GM18520 (cell line): ENCODE measurements at regions not wholly inside any gene's neighbourhood (a gene's known extent, or its start where the extent isn't known, plus 50 kb on each side); places are given as distances from the start of the nearest gene placed in this dataset.

Experiments
- ATAC-seq: cut with Tn5 transposase; IDR thresholded peaks from one replicate; pipeline ENCODE4 v1.9.1; 2021; ENCODE audit not compliant: unreplicated experiment

DNA sequence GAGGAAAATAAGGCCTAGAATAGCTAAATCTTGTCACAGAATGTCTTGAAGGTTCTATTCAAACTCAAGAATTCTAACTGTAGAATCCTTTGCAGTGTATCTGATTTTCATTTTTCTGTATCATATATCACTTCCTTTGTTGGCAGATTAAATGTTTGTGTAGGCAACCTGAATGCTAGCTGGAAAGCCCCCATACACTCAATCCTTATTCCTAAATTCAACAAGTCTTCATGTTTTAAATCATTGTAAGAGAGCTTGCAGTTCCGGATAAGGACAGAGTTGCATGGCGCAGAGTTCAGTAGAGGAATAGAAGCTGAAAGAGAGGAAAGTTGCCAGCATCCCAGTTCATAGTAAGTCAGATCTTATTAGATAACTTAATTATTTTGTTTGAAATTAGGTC lies 242.0 kb upstream of the SEMA6D start:
- ATAC-seq, result no peak

DNA sequence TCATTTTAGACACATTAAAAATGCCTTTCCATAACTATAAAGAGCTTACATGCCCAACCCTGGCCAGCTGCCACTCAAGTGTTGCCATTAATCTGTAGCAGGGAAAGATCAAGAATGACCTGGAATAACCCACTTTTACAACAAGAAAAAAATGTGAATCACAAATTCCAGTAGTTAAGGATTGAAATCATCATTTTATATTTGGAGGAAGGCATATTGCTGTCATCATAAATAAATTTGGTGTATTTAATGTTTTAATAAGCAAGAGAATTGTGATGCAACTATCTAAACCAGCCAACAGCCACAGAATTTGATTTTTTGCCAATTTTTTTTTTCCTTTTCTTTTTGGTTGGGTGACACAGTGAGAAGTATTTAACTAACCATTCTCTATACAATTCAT lies 240.0 kb upstream of the SEMA6D start:
- no peak for ATAC-seq

DNA sequence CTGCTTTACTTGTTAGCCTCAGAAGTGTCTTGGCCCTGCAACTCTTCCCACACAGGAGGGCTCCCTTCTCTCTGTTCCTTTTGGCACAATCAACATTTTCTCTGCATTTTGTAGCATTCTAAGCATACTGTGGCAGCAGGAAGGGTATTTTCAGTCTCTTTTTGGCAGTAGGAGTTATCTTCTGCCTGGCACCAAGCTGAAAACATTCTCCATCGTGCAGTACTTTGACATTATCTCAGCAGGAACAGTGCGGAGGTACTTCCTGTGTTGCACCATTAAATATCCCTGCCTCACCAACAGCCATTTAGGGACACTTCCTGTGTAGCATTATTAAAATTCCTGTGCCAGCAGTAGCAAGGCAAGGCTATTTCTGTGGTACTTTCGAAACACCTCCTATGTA lies 233.2 kb upstream of the SEMA6D start:
- ATAC-seq, result no peak

DNA sequence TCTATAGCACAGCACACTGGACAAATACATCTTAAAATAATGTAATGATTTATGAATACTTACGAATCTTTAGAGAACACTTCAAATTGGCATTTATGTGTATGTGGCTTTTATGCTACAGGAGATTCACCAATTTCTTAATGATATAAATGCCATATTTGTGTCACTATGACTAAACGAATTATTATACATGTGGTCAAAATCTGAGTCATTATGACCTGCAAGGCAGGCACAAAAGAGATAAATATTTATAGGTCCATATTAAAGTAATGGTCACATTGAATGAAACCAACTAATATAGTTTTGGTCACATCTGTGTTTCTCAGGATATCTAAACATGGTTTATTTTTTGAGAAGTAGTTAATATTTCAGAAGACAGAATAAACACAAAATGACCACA lies 232.3 kb upstream of the SEMA6D start:
- no peak for ATAC-seq

DNA sequence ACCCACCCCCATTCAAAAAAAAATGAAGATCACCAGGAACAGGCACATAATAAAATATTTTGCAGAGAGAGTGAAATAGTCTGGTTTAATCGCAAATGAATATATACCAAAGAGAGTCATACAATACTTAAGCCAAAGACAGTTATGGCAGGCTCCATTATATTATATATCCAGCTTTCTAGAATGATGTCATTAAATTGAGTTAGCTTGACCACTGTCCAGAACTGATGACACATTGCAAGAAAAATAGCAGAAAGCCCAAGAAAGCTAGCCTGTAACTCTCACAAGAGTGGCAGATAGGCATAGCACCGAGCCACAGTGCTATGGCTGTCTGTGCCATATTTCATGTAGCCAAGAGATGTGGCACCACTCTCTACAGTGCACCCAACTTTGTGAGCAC lies 231.9 kb upstream of the SEMA6D start:
- no peak for ATAC-seq

DNA sequence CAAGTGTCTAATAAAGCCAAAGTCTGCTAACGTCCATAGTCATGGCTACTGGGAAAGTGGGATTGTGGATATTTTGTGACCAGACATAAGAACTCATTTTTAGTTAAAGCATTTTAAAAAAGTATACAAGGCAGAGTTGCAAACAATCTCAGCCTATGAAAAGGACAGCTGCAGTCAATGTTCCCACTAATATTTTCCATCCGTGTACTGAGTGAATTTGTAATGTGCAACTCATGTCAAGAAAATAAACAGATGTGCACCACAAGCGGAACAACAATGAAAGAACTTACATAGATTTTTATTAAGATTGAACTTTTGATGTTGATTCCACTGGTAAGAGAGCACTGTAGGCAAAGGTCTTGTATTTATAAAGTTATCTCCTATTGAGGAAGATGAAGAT lies 231.3 kb upstream of the SEMA6D start:
- ATAC-seq, result no peak

DNA sequence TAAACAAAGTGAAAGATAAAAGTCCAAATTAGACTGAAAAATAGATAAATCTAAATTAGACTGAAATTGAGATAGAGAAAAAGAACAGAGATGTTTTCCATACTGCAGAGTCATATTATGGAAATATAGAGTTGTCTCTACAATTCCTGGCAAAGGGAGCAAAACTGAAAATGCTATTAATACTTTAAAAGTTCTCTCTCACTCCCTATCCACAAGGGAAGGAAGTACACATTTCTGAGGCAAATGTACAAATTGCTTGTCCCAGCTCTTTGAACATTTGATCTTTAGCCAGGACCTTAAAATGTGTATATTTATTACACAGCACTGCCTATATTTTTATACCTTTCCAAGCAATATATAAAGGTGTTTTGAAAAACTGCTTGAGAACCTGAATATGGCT lies 225.1 kb upstream of the SEMA6D start:
- no peak for ATAC-seq

DNA sequence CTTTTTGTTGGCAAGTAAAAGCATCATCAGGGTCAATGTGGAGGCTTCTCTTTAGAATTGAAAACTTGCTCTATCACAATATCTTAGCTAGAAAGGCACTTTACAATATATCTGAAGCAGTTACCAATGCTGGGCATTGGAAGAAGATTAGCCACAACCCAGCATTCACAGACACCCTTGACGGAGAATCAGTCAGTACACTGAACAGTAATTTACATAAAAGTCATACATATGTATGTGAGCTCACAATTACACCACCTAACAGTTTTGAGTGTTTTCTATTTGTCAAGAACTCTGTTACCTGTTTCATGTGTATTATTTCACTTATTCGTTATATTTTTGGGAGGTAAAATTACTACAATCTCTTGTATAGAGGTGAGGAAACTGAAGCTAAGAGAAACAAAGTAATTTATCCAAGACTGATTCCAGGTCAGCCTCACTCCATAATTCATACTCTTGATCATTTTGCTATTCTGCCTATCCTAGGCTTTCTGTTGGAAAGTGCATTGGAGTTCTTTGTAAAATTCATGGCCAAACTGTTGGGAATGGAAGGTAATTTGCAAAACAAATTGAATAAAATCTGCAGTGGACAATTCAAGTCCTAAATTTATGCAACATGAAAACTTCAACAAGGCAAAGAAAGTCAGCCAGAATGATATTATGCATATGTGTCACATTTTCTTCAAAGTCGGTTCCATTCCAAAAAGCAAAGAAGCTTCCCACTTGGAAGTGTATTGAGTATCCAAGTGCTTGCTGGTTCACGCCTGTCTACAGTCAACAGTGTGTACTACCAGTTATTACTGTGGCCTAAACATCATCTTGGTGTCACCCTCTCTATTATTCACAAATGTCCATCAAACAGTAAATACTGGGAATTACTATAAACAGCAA lies 223.7 kb upstream of the SEMA6D start:
- no peak for ATAC-seq

DNA sequence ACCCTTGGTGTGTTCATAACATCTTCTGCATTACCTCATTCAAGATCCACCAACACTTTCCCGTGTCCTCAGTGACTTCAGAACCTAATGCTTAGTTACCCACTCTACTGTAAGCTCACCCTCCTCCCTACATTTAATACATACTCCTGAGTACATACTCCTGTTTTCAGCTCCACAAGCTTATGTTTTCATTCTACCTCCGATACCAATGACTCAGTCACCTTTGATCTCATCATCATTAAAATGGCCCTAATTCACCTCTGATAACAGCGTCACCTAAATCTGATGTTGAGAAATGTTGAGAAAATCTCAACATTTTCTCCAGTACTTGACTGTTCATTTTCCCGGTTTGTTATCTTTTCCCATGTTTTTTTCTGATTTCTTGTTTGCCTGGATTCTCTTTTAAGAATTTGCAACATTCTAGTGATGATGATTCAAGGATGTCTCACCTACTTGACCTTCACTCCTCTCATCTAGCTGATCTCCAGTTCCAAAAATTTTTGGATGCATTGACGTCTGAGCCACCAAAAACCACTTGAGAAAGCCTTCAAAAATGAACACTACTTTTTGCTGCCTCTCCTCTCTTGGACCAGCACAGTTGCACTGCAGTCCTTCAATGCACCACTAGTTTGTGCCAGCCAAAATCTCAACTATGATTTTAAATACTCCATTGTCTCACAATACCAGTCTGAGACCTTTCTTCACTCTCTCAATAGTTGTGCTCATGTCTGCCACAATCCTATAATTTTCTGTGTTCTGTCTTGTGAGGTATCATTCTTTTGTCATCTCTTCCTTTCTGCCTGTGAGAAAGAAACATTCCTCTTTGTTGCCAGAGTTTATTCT lies 220.7 kb upstream of the SEMA6D start:
- no peak for ATAC-seq

DNA sequence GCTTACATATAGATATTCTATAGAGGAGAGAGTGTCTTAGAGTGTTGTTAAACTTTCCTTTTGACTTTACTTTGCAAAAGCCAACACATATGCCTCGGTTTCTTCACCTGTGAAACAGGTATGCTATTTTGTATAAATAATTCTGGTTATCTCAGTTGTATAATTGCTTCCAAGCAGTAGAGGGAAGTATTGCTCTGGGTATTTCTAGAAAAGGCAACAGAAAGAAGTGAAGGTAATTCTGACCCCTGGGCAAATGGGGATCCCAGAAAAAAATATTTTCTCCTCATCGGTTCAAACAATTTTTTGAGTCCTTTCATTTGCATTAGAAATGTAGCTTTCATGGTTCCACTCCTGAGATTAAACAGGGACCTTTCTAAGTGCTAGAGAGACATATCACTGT lies 216.5 kb upstream of the SEMA6D start:
- ATAC-seq, result no peak

DNA sequence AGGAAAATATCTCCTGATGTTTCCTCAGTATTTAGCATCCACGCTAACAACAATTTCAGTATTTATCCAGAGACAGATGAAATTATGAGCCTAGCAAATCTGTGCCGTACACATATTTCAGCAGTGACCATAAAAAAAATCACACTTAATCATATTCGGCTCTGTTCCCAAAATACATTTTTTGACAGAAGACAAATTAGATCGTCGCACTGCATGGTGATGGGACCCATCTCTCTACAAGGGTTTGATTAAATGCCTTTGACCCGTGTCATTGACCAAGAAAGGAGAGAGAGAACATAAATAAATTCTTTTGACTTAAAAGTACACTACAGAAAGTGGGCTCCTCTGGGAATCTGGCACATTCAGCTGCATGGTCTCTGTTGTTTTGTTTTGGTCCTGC lies 215.3 kb upstream of the SEMA6D start:
- ATAC-seq, result no peak

DNA sequence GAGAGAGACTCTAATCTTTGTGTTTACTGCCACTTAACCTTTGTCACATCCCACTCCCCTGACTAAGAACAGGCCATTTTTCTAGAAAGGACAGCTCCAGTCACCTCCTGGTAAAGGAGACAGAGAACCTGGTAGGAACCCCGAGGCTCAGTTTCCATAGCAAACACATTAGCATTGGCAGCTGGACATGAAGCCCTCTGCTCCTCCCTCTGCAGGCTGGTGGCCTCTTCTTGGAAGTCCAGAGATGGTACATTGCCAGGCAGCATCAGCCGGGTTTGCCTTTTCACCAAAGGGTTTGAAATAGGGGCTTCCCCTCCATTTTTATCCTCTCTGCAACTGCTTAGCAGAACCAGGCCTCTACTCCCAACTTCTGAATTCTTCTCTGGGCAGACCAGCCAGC lies 213.4 kb upstream of the SEMA6D start:
- no peak for ATAC-seq

DNA sequence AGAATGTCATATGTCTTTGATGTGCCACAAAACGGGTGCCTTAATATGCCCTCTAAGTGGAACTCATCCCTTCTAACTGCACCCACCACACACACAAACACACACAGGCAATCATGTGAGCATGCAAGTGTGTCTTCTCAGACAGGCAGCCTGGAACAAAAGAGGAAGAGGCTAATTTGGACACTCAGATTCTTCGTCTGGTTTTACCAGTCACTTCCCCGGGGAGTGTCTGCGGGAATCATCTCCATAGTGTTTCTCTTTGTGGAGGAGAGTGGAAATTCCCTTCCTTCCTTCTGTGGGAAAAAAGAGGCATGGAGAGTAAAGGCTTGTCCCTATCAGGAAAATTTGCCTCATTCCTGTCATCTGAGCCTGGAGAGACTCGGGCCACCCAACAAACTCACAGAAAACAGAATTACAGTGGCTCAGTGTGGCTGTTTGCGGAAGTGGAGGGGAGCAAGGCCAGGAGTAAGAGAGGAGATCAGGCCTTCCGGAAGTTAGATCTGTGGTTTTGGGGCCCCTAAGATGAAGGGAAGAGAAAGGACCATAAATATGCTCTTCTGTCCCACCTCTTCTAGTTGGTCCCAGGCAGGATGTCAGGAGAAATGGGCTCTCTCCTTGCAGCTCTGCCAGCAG lies 212.6 kb upstream of the SEMA6D start:
- ATAC-seq, result no peak

DNA sequence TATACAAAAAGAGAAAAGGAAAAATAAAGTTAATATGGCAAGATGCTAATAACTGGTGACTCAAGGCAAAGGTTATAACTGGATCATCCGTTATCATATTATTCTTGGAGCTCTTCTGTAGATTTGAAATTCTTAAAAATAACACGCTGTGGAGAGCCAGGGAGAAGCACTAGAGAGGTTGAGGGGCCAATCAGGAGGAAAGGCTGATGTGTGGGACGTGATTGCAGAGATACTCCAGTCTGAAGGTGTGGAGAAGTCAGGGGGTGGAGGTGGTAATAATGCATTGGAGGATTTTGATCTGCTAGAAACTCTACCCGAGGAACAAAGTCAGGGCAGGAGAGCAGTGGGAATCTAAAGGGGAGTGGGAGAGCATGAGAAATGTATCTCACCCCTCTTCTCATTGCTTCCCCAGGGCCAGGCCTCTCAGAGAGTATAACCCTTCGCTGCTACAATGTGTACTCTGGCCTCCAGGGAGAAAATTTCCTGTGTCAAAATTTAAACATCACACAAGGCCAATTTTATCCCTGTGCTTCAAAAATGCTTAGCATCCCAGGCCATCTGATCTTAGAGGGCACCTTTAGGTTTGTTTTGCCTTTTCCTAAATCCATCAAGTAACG lies 211.5 kb upstream of the SEMA6D start:
- ATAC-seq, result no peak

DNA sequence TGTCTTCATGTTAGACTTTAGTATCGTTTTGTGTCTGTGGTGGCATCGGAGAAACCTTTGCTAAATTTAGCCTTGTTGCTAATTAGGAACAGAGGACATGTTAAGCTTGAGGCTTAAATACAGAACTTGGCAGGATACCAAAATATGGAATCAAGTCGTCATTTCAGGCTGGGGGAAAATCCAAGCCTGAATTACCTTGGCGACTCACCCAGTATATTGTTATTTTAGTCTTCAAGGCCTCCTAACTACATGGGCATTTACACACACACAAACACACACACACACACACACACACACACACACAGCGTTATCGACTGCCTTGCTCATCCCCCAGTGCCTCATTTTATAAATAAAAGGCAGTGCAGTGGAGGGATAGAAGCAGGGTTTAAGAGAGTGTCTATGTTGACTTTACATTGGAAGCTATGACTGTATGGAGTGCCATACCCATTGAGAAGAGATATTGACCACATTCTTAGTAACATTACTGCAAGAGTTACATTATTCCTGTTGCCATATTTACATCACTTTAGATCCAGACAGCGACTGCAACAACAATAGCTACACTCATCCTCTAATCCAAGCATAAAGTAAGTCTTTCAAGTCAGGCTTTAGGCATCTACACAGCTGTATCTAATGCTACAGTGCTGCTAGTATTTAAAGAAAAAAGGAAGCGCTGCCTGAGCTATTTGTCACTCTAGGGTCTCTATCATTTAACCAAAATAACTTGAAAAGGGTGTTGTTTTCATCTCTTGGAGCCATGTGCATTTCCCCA lies 210.8 kb upstream of the SEMA6D start:
- no peak for ATAC-seq

DNA sequence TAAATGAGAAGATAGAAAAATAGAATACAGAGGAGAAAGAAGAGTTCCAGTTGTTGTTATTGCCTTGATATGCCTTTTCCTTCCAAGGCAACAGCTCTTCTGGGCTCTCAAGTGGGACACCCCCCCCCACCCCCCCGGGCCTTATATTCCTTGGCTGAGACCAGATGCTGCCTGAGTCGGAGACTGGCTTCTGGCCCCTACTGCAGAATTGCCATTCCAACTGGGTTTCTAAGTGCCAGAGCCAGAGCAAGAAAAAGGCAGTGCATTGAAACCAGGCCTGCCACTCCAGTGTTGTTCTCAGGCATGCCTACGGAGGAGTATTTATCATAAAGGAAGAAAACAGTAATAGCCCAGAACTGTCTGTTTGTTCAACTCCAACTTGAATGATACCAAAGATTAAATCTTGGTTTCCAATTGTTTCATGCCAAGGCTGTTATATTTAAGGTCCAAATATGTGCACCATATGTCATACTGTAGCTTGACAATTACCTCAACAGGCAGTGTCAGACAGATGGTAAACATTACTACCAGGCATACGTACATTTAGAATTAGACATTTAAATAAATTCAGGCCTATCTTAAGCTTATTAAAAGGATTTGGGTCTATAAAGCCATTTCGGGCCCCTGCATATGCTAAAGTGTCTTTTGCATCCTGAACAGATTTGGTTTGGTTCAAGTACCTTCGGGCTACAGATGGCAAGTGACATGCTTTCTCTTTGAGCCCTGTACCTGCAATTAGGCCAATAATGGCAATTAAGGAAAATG lies 209.9 kb upstream of the SEMA6D start:
- ATAC-seq, result no peak

DNA sequence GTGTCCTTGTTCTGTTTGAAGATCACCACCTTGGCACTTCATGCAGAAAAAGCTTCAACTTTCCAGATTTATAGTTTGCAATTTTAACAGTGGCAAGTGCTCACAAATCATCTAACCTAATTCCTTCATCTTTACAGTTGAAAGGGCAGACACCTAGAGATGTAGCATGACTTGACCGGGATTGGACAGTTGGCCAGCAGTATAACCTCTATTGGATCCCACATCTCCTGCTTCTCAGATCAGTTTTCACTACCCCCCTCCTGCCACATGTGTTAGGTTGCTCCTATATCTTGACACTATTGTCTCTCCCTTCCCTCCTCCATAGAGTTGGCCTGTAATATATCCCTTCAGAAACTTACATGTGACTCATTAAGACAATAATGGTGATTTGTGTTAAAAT lies 206.0 kb upstream of the SEMA6D start:
- no peak for ATAC-seq

DNA sequence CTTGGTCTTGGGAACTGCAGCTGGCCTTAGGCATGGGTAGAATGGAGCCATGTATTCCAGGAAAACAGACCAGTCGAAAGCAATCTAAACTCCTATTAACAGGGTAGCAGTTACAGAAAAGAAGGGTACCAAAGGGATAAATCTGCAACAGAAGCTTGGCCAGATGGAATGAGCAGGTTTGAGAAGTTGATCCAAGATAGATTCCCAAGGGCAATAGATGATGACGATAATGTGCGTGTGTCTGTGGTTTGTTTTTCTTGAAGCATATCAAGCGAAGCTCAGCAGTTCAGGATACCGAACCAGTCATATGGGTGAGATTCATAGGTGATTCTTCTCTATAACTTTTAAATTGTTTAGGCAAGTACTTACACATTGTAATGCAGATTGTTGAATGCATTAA lies 203.8 kb upstream of the SEMA6D start:
- no peak for ATAC-seq

DNA sequence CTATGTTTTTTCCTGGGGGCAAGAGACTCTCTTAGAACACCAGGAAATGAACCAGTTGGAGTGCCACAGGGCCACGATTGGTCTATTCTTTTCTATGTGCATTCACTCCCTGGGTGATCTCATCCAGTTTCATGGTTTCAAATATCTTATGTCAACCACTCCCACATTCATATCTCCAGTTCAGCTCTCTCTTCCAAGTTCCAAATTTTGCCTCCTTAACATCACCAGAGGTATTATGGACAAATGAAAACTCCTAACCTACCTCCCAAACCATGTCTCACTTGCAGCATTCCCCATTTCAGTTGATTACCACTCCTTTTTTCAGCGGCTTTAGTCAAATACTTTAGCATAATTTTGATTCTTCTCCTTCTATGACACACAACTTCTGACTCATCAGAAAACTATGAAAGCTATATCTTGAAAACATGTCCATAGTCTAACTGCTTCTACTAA lies 203.1 kb upstream of the SEMA6D start:
- no peak for ATAC-seq

DNA sequence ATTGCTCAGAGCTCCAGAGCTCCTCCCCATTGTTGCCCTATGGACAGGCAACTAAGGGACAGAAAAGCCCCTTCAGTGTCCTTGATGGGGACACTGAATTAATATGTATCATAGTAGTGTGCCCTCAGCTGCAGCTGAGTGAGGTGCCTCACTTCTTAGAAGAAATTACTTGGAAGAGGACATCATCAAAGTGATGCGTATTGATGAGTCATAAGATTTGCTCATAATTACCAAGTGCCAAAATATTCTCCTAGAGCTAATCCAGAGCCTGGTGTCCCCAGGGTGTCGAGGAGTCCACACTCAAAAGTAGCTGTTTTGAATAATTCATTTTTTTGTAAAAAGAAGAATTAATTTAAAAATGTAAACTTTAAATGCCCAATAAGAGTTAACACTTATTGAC lies 200.7 kb upstream of the SEMA6D start:
- no peak for ATAC-seq
